ENCODE measurements at regions not wholly inside any gene's neighbourhood (a gene's known extent, or its start where the extent isn't known, plus 50 kb on each side); places are given as distances from the start of the nearest gene placed in this dataset.
"Not testable (repeated sequence)": the region's sequence is repeated elsewhere in the genome, so short reads cannot be mapped to it uniquely, and the experiment has no call there.

- DNase-seq (ENCODE audit: low spot score) = no peak
Observed at GRCh38 chr2:8370258-8370802, 311.5 kb upstream of the ID2 start.

- DNase-seq (ENCODE audit: low spot score) = no peak
Observed at GRCh38 chr2:8371653-8372052, 310.2 kb upstream of the ID2 start.

- no peak for DNase-seq (ENCODE audit: low spot score)
Observed at GRCh38 chr2:8374782-8375181, 307.1 kb upstream of the ID2 start.

- no peak for DNase-seq (ENCODE audit: low spot score)
Observed at GRCh38 chr2:8376603-8377410, 305.0 kb upstream of the ID2 start.

- no peak for DNase-seq (ENCODE audit: low spot score)
Observed at GRCh38 chr2:8378016-8378810, 303.6 kb upstream of the ID2 start.

GRCh38 chr2:8379128-8379527 lies 302.7 kb upstream of the ID2 start:
- no peak for DNase-seq (ENCODE audit: low spot score)

- DNase-seq (ENCODE audit: low spot score) = no peak
Observed at GRCh38 chr2:8379549-8379948, 302.3 kb upstream of the ID2 start.

- no peak for DNase-seq (ENCODE audit: low spot score)
Observed at GRCh38 chr2:8380026-8380425, 301.8 kb upstream of the ID2 start.

GRCh38 chr2:8380566-8380965 lies 301.3 kb upstream of the ID2 start:
- no peak for DNase-seq (ENCODE audit: low spot score)

GRCh38 chr2:8382485-8382884 lies 299.4 kb upstream of the ID2 start:
- no peak for DNase-seq (ENCODE audit: low spot score)

- DNase-seq (ENCODE audit: low spot score) = not testable (repeated sequence)
Observed at GRCh38 chr2:8386748-8387147, 295.1 kb upstream of the ID2 start.

- DNase-seq (ENCODE audit: low spot score) = no peak
Observed at GRCh38 chr2:8388781-8389180, 293.1 kb upstream of the ID2 start.

GRCh38 chr2:8389431-8390108 lies 292.3 kb upstream of the ID2 start:
- DNase-seq (ENCODE audit: low spot score) = no peak

- DNase-seq (ENCODE audit: low spot score) = no peak
Observed at GRCh38 chr2:8391126-8391525, 290.7 kb upstream of the ID2 start.

GRCh38 chr2:8391584-8391983 lies 290.3 kb upstream of the ID2 start:
- no peak for DNase-seq (ENCODE audit: low spot score)

GRCh38 chr2:8392098-8392866 lies 289.6 kb upstream of the ID2 start:
- no peak for DNase-seq (ENCODE audit: low spot score)

- DNase-seq (ENCODE audit: low spot score) = no peak
Observed at GRCh38 chr2:8393506-8393905, 288.4 kb upstream of the ID2 start.

GRCh38 chr2:8394131-8394530 lies 287.7 kb upstream of the ID2 start:
- DNase-seq (ENCODE audit: low spot score) = no peak

- no peak for DNase-seq (ENCODE audit: low spot score)
Observed at GRCh38 chr2:8394569-8395359, 287.1 kb upstream of the ID2 start.

GRCh38 chr2:8395718-8396117 lies 286.1 kb upstream of the ID2 start:
- no peak for DNase-seq (ENCODE audit: low spot score)

All from D341Med (cell line).